GM12878 (cell line): ENCODE measurements at regions not wholly inside any gene's neighbourhood (a gene's known extent, or its start where the extent isn't known, plus 50 kb on each side); places are given as distances from the start of the nearest gene placed in this dataset.

ENCODE experiments used
- ATAC-seq: fragments of 200-7000 bp; cut with Tn5 transposase; 3 replicates; pipeline ENCODE4 v1.9.1; 2020; ENCODE audit warnings: mild to moderate bottlenecking, moderate library complexity
- BruUV-seq: library from RNA; stranded (reverse); fragments of 400-500 nt; replicated peaks from 2 replicates; lab custom pipeline; 2021; lab: Mats Ljungman, UMichigan
- CTCF ChIA-PET: fragments of 300-600 bp; sonication (Branson Sonifier 250); formaldehyde crosslinking; extraction: SDS; loops from one replicate; lab custom pipeline; 2021; ENCODE audit warnings: inconsistent platforms; lab: Yijun Ruan, JAX
- POLR2A ChIA-PET: fragments of 350-600 bp; formaldehyde crosslinking; extraction: SDS; loops from one replicate; lab custom pipeline; 2021; ENCODE audit warnings: inconsistent platforms; lab: Charles Lee
- RAD21 ChIA-PET: fragments of 300-600 bp; sonication (Branson Sonifier 250); formaldehyde crosslinking; loops from one replicate; lab custom pipeline; 2023; ENCODE audit warnings: antibody characterized with exemption; ENCODE audit not compliant: unreplicated experiment; lab: Charles Lee
- SMC1A ChIA-PET: fragments of 300-600 bp; sonication (Branson Sonifier 250); formaldehyde crosslinking; loops from one replicate; lab custom pipeline; 2023; ENCODE audit not compliant: unreplicated experiment, uncharacterized antibody; lab: Charles Lee
- DNase-seq: peaks from one replicate; pipeline ENCODE4 v3.0.0-alpha.2; 2011; ENCODE audit warnings: low read depth, low spot score
- FAIRE-seq: peaks from 3 replicates; lab custom pipeline; 2011; peaks lifted over from hg19 to GRCh38; lab: Jason Lieb, UNC
- H2AFZ ChIP-seq: 2 replicates; pipeline ENCODE4 v1.6.0; 2011; ENCODE audit warnings: low read depth, low read length, control low read depth; ENCODE audit not compliant: control insufficient read depth
- H3K27ac ChIP-seq: 2 replicates; pipeline ENCODE4 v1.5.1; 2011; ENCODE audit warnings: control low read depth; ENCODE audit not compliant: control insufficient read depth, insufficient read depth
- H3K27me3 ChIP-seq, 2 experiments: replicated peaks in 1 of 2; 2 replicates each; pipeline versions ENCODE4 v1.6.0 to v1.6.1; 2011; ENCODE audit warnings: low read length in 1 of 2; ENCODE audit not compliant: control insufficient read depth in 2 of 2, insufficient read depth in 2 of 2
- H3K36me3 ChIP-seq, 2 experiments: 2 replicates each; pipeline ENCODE4 v1.5.1; 2011; ENCODE audit warnings: low read length in 1 of 2; ENCODE audit not compliant: control insufficient read depth in 2 of 2, insufficient read depth in 2 of 2
- H3K4me1 ChIP-seq: 2 replicates; pipeline ENCODE4 v1.6.1; 2011; ENCODE audit warnings: mild to moderate bottlenecking, low read length, moderate library complexity, mixed read lengths; ENCODE audit not compliant: control insufficient read depth, insufficient read depth
- H3K4me2 ChIP-seq: 2 replicates; pipeline ENCODE4 v1.6.0; 2011; ENCODE audit warnings: control low read depth; ENCODE audit not compliant: control insufficient read depth, insufficient read depth
- H3K4me3 ChIP-seq: fragments of 200-600 bp; sonication (generic); 2 replicates; pipeline ENCODE4 v1.5.1; 2016
- H3K79me2 ChIP-seq: 2 replicates; pipeline ENCODE4 v1.6.0; 2011; ENCODE audit warnings: low read length; ENCODE audit not compliant: control insufficient read depth, insufficient read depth
- H3K9ac ChIP-seq: 2 replicates; pipeline ENCODE4 v1.8.0; 2011; ENCODE audit warnings: low read length, control low read depth, mixed read lengths; ENCODE audit not compliant: control insufficient read depth, insufficient read depth
- H3K9me3 ChIP-seq: replicated peaks from 3 replicates; pipeline ENCODE4 v1.5.1; 2011; ENCODE audit warnings: mild to moderate bottlenecking, low read length; ENCODE audit not compliant: control insufficient read depth, insufficient read depth
- H4K20me1 ChIP-seq: 2 replicates; pipeline ENCODE4 v1.6.0; 2011; ENCODE audit not compliant: control insufficient read depth, insufficient read depth
- BCL11A ChIP-seq: IDR thresholded peaks from 2 replicates; pipeline ENCODE4 v1.6.1; 2011; ENCODE audit warnings: low read depth, low read length
- CHD1 ChIP-seq: IDR thresholded peaks from 2 replicates; pipeline ENCODE4 v1.6.1; 2012; ENCODE audit warnings: low read depth, low read length, improper control_type of control experiment
- CUX1 ChIP-seq: IDR thresholded peaks from 2 replicates; pipeline ENCODE4 v1.6.1; 2012; ENCODE audit warnings: improper control_type of control experiment, low read depth, low read length; ENCODE audit not compliant: insufficient replicate concordance
- EED ChIP-seq: sonication (generic); IDR thresholded peaks from 2 replicates; pipeline ENCODE4 v1.6.1; 2016; ENCODE audit warnings: antibody characterized with exemption, low read depth
- HDAC6 ChIP-seq: fragments of 200-600 bp; sonication (generic); IDR thresholded peaks from one replicate; pipeline ENCODE4 v1.8.0; 2017; ENCODE audit warnings: antibody characterized with exemption; ENCODE audit not compliant: unreplicated experiment
- IRF5 ChIP-seq: fragments of 450-650 bp; IDR thresholded peaks from 2 replicates; pipeline ENCODE4 v1.6.1; 2017; ENCODE audit warnings: borderline replicate concordance
- KDM1A ChIP-seq: fragments of 200-600 bp; sonication (generic); IDR thresholded peaks from 2 replicates; pipeline ENCODE4 v1.6.1; 2016; ENCODE audit warnings: borderline replicate concordance
- LARP7 ChIP-seq: fragments of 450-650 bp; IDR thresholded peaks from 2 replicates; pipeline ENCODE4 v1.6.1; 2017; ENCODE audit warnings: mild to moderate bottlenecking
- MEF2B ChIP-seq: fragments of 450-650 bp; IDR thresholded peaks from 2 replicates; pipeline ENCODE4 v1.6.1; 2018; ENCODE audit warnings: mild to moderate bottlenecking, moderate library complexity; ENCODE audit not compliant: partially characterized antibody, poor library complexity, severe bottlenecking
- NFIC ChIP-seq: IDR thresholded peaks from 2 replicates; pipeline ENCODE4 v1.6.1; 2012; ENCODE audit warnings: low read depth, mild to moderate bottlenecking, inconsistent platforms, low read length, moderate library complexity
- PML ChIP-seq: IDR thresholded peaks from 2 replicates; pipeline ENCODE4 v1.6.1; 2012; ENCODE audit warnings: low read length, inconsistent platforms
- SMC3 ChIP-seq: IDR thresholded peaks from 2 replicates; pipeline ENCODE4 v1.6.1; 2011; ENCODE audit warnings: low read length, improper control_type of control experiment, borderline replicate concordance
- TBL1XR1 ChIP-seq: IDR thresholded peaks from 2 replicates; pipeline ENCODE4 v1.6.1; 2012; ENCODE audit warnings: low read depth, low read length, improper control_type of control experiment
- TCF3 ChIP-seq: IDR thresholded peaks from 2 replicates; pipeline ENCODE4 v1.6.1; 2012; ENCODE audit warnings: low read depth, mild to moderate bottlenecking, low read length, borderline replicate concordance; ENCODE audit not compliant: insufficient read depth
- ZBED1 ChIP-seq: IDR thresholded peaks from 2 replicates; pipeline ENCODE4 v1.6.1; 2016; ENCODE audit warnings: borderline replicate concordance
- ZNF207 ChIP-seq: fragments of 450-650 bp; IDR thresholded peaks from 2 replicates; pipeline ENCODE4 v1.6.1; 2014; ENCODE audit warnings: antibody characterized with exemption, mild to moderate bottlenecking, borderline replicate concordance
- ZNF217 ChIP-seq: fragments of 450-650 bp; IDR thresholded peaks from 2 replicates; pipeline ENCODE4 v1.6.1; 2017; ENCODE audit warnings: antibody characterized with exemption, mild to moderate bottlenecking
- WGBS: methylation state at CpG from one replicate; pipeline ENCODE4 v1.1.6; 2016; ENCODE audit warnings: low lambda C conversion rate; ENCODE audit not compliant: insufficient replicate concordance, insufficient coverage; ENCODE audit errors: missing lambda C conversion rate; 5-methylcytosine and 5-hydroxymethylcytosine counted together
- in situ Hi-C: fragments of 300-500 bp; cut with MboI; formaldehyde crosslinking; loops from 9 replicates; pipeline ENCODE4 v1.14.3; 2018; ENCODE audit warnings: mixed read lengths
- intact Hi-C: fragments of 100-400 bp; cut with micrococcal nuclease; formaldehyde crosslinking; loops from one replicate; pipeline ENCODE4 v1.14.2; 2022; ENCODE audit not compliant: unreplicated experiment
- TF ChIP-seq, protein P1 (sequence below): IDR thresholded peaks from 2 replicates; pipeline ENCODE4 v1.6.1; 2012; ENCODE audit warnings: low read depth, low read length, improper control_type of control experiment

DNA sequence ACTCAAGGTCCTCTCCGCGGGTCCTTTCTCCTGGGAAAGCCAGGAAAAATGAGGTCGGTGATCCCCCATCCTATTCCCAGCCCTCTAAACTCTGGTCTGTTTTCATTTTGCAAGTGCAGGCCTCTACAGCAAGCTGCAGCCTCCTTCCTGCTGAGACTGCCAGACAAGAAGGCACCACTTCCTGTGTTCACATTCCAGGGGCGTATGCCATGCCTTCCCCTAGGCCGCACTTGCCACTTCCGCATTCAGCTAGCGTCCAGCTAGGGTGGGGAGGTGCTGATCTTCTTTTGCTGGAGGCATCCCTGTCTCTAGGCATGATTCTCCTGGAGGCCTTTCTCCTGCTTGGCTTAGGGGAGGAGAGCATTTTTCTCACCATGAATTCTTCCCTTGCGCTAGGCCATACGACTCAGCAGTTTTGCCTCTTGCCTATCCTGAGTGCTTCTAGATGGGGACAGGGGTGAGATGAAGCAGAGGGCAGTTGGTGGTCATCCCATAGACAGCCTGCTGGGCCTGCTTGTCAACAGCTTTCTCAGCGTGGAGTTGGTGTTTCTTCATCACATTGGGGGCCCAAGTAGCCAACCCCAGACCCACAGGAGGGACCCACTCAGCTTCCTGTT lies 328.9 kb downstream of the RPS24 start:
- in situ Hi-C loops, result no loop called here

GRCh38 chr10:78363190-78363589 lies 329.5 kb downstream of the RPS24 start:
- no peak for DNase-seq
- no peaks in the 10 kb centered on the region for H3K4me1 ChIP-seq
- H3K4me2 ChIP-seq, result no peak overlapping the region
- H4K20me1 ChIP-seq, result no peaks in the 10 kb centered on the region
- no TSS peak for BruUV-seq
- ChIA-PET POLR2A (no interaction called here), SMC1A (no interaction called here), RAD21 (no interaction called here), CTCF (no interaction called here)
- no peak overlapping the region for H3K4me3 ChIP-seq
- peaks cover 0 to 7% of the 10 kb centered on the region in 2 experiments; a peak in 2 of 4 replicates for H3K27me3 ChIP-seq
- no peak for FAIRE-seq
- intact Hi-C loops (no loop called here), in situ Hi-C loops (no loop called here)
- 42% methylated on average over 4 of the region's 4 CpGs for WGBS
- H3K79me2 ChIP-seq, result no peaks in the 10 kb centered on the region
- no peaks in the 10 kb centered on the region for H3K9me3 ChIP-seq
- H3K9ac ChIP-seq, result no peak overlapping the region
- no peaks in the 10 kb centered on the region for H3K36me3 ChIP-seq
- H3K27ac ChIP-seq, result no peak overlapping the region
- H2AFZ ChIP-seq, result no peak overlapping the region
- ATAC-seq, result no peak
- no peak for TF ChIP-seq TBL1XR1
- no peak for TF ChIP-seq ZNF207
- TF ChIP-seq MEF2B, result no peak
- no peak for TF ChIP-seq ZNF217
- TF ChIP-seq IRF5, result no peak
- TF ChIP-seq CUX1, result no peak

More for the DNA sequence above, 328.9 kb downstream of the RPS24 start:
- DNase-seq (no peak), ATAC-seq (no peak), FAIRE-seq (no peak)
- Histone ChIP-seq H3K9ac (no peak overlapping the region), H3K4me3 (no peak overlapping the region), H3K27me3 (peaks cover 0 to 8% of the 10 kb centered on the region in 2 experiments; a peak in 2 of 4 replicates), H2AFZ (no peak overlapping the region), H3K9me3 (no peaks in the 10 kb centered on the region), H3K79me2 (no peaks in the 10 kb centered on the region), H3K4me1 (no peaks in the 10 kb centered on the region), H4K20me1 (no peaks in the 10 kb centered on the region), H3K4me2 (no peak overlapping the region), H3K27ac (no peak overlapping the region), H3K36me3 (no peaks in the 10 kb centered on the region)
- ChIA-PET CTCF (no interaction called here), SMC1A (no interaction called here), POLR2A (no interaction called here), RAD21 (no interaction called here)
- no TSS peak for BruUV-seq
- TF ChIP-seq TCF3, result no peak
- TF ChIP-seq CHD1, result no peak
- TF ChIP-seq, protein P1, sequence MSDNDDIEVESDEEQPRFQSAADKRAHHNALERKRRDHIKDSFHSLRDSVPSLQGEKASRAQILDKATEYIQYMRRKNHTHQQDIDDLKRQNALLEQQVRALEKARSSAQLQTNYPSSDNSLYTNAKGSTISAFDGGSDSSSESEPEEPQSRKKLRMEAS, result no peak
- no peak for TF ChIP-seq HDAC6
- TF ChIP-seq BCL11A, result no peak
- no peak for TF ChIP-seq NFIC
- TF ChIP-seq EED, result no peak
- TF ChIP-seq SMC3, result no peak
- TF ChIP-seq LARP7, result no peak
- TF ChIP-seq KDM1A, result no peak
- no peak for TF ChIP-seq ZBED1
- no peak for TF ChIP-seq PML
- intact Hi-C loops, result no loop called here
- 34% methylated on average over 10 of the region's 10 CpGs for WGBS
